Activated gamma-delta T cell treated with Interleukin-2 at 50 U/mL for 16 hours (primary cell): ENCODE measurements at regions not wholly inside any gene's neighbourhood (a gene's known extent, or its start where the extent isn't known, plus 50 kb on each side); places are given as distances from the start of the nearest gene placed in this dataset.

ENCODE experiments used
- DNase-seq: peaks from one replicate; pipeline ENCODE4 v3.0.0-alpha.2; 2020

GRCh38 chrX:5278908-5279307 is 949.8 kb downstream of the NLGN4X start:
- DNase-seq, result no peak

GRCh38 chrX:5265324-5265850 is 963.3 kb downstream of the NLGN4X start:
- DNase-seq, result no peak

GRCh38 chrX:5250106-5250505 is 978.6 kb downstream of the NLGN4X start:
- DNase-seq, result no peak

GRCh38 chrX:5242091-5242790 is 986.4 kb downstream of the NLGN4X start:
- DNase-seq, result no peak

GRCh38 chrX:5236749-5237148 is 991.9 kb downstream of the NLGN4X start:
- no peak for DNase-seq

GRCh38 chrX:5236096-5236495 is 992.6 kb downstream of the NLGN4X start:
- DNase-seq, result no peak

GRCh38 chrX:5233830-5234229 is 994.8 kb downstream of the NLGN4X start:
- no peak for DNase-seq

GRCh38 chrX:5220421-5220820 is 1008.2 kb downstream of the NLGN4X start:
- DNase-seq, result no peak

- DNase-seq, result no peak
These were observed 1033.9 kb downstream of the NLGN4X start for GRCh38 chrX:5194806-5195205.

GRCh38 chrX:5180135-5180741 is 1048.4 kb downstream of the NLGN4X start:
- DNase-seq, result no peak

GRCh38 chrX:5176766-5177165 is 1051.9 kb downstream of the NLGN4X start:
- no peak for DNase-seq

- DNase-seq, result no peak
These were observed 1065.0 kb downstream of the NLGN4X start for GRCh38 chrX:5163663-5164062.

- DNase-seq, result no peak
These were observed 1073.4 kb downstream of the NLGN4X start for GRCh38 chrX:5155301-5155700.

GRCh38 chrX:5145957-5146356 is 1082.7 kb downstream of the NLGN4X start:
- DNase-seq, result no peak

- no peak for DNase-seq
These were observed 1086.0 kb downstream of the NLGN4X start for GRCh38 chrX:5142644-5143043.

GRCh38 chrX:5122181-5122678 is 1106.4 kb downstream of the NLGN4X start:
- DNase-seq, result no peak

GRCh38 chrX:5117816-5118215 is 1110.9 kb downstream of the NLGN4X start:
- DNase-seq, result no peak

GRCh38 chrX:5113128-5113527 is 1115.5 kb downstream of the NLGN4X start:
- DNase-seq, result no peak

- no peak for DNase-seq
These were observed 1128.7 kb downstream of the NLGN4X start for GRCh38 chrX:5100004-5100403.

GRCh38 chrX:5086388-5086787 is 1142.3 kb downstream of the NLGN4X start:
- DNase-seq, result no peak

GRCh38 chrX:5084279-5084678 is 1144.4 kb downstream of the NLGN4X start:
- DNase-seq, result no peak

GRCh38 chrX:5082705-5083104 is 1146.0 kb downstream of the NLGN4X start:
- DNase-seq, result no peak

GRCh38 chrX:5080791-5081190 is 1147.9 kb downstream of the NLGN4X start:
- no peak for DNase-seq

GRCh38 chrX:5068550-5068949 is 1160.1 kb downstream of the NLGN4X start:
- DNase-seq, result no peak
